ENCODE measurements at regions not wholly inside any gene's neighbourhood (a gene's known extent, or its start where the extent isn't known, plus 50 kb on each side); places are given as distances from the start of the nearest gene placed in this dataset.
"Not testable (repeated sequence)": the region's sequence is repeated elsewhere in the genome, so short reads cannot be mapped to it uniquely, and the experiment has no call there.

DNA sequence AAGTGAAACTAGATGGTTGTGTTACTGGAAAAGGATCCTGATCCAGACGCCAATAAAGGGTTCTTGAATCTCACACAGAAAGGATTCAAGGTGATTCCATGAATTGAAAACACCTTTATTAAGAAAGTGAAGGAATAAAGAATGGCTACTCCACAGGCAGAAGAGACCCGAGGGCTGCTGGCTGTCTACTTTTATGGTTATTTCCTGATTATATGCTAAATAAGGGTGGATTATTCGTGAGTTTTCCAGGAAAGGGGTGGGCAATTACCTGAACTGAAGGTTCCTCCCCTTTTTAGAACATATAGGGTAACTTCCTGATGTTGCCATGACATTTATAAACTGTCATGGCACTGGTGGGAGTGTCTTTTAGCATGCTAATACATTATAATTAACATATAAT lies 50.9 kb upstream of the WARS2 start:
- in situ Hi-C loops (cut with HindIII; ENCODE audit: low sequenced_read_pairs): loop anchor here (5.0 kb wide), 1 partner anchor 36 kb away; no protein-coding TSS in a partner anchor

DNA sequence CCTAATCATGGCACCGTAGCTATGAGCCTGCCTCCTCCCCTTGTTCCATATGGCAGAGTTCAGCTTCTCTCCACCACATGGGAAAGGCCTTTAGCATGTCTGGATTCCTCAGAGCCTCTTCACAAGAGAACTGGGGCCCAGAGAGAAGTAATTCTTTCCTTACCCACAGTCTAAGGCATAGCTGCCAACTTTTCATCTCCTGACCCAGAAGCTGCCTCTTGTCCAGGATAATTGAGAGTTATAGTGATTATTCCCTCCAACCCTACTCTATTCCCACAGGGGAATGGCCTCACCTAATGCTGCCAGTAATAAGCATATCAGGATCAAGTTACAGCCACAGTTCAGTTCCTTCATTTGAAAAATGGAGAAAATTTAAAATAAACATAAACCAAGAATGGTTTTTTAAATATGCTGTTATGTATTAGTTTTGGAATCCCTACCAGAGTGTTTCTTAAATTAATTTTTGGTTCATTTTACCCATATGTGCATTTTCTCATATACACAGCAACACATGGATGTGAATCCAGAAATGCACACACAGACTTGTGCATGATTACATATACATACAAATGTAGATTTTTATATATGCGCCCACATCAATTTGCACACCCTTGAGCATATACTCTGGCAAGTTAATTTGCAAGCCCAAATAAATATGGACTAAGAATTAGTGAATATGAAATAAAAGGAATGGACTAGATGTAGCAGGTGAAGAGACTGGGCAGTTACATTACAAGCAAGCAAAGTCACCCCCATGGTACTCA lies 63.9 kb upstream of the WARS2 start:
- in situ Hi-C loops (cut with HindIII; ENCODE audit: low sequenced_read_pairs): no loop called here

DNA sequence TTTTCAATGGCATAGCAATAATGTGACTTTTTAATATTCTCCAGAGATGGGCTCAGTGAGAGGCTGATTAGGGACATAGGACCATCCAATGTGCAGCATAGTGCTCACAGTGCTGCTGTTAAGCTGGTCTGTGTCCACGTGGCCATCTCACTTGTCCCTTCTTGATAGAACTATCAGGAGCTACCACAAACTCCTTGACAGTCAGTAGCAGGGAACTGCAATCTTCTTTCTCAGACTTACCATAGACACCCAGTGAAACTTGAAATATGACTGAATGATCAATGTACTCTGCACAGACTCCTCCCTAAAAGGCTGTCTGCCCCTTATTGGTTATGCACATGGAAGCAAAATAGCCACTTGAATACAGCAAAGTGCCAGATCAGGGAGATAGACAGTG lies 64.5 kb upstream of the WARS2 start:
- in situ Hi-C loops (cut with HindIII; ENCODE audit: low sequenced_read_pairs): no loop called here

DNA sequence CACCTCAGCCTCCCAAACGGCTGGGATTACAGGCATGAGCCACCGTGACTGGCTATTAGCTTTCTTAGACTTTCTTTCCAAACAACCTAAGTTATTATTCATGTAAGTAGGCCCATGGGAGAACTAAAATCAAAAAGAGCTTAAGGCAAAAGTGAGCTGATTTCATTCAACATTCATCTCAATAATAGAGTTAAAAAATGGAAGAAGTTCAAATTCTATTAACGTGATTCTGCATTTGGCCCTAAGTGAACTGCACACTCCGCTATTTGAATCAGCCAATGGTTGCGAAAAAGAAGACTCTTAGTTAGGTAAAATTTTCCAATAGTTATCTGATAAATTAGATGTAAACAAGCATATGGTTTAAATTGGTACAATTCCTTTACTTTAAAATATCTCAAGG lies 68.6 kb upstream of the WARS2 start:
- in situ Hi-C loops (cut with HindIII; ENCODE audit: low sequenced_read_pairs): no loop called here

DNA sequence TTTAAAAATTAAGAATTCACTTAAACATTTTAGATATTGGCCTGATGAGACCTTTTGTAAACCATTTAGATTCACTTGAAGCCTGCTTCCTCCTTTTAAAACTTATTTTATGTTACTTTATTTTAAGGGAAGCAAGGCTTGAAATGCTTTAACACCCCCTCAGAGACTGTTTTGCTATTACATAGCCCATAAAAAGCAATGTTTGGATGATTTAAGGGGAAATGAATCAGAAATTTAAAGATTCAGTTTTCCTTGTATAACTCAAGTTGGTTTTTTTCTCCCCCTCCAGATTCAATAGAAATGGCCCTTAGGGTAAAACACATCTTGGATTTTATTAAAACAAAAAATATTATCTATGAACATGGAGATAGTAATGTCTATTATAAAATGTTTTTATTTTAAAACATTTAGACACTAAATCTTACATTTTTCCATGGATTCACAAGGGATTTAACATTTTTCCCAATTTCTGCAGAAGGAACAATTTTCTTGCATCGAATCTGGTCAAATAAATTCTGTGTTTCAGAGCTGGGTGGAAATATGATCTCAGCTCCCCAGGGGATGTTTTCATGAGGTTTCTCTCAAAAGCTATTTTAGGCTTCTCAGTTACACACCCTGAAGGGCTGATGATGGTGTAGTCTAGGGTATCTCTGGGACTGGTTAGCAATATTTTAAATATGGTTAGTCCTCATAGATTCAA lies 69.3 kb upstream of the WARS2 start:
- in situ Hi-C loops (cut with HindIII; ENCODE audit: low sequenced_read_pairs): no loop called here

DNA sequence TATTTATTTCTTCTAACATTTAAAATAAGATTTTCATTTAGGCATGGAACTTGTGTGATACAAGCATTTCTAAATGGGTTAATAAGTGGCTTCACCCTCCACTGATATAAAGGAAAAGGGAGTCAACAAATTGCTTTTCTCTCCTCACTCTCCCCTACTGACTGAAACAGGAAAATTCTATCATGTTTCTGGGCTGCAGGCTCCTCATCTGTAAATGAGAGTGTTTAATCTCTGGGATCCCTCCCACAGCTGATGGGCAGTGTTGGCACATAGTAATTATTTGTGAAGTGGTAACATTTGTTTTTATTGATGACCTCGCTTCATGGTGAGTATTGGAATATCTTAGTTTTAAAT lies 69.8 kb upstream of the WARS2 start:
- in situ Hi-C loops (cut with HindIII; ENCODE audit: low sequenced_read_pairs): no loop called here

DNA sequence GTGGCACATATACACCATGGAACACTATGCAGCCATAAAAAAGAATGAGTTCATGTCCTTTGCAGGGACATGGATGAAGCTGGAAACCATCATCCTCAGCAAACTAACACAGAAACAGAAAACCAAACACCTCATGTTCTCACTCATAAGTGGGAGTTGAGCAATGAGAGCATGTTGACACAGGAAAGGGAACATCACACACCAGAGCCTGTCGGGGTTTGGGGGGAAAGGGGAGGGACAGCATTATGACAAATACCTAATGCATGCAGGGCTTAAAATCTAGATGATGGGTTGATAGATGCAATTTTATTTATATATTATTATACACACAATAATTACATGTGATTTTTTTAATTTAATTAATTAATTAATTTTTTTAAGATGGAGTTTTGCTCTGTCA lies 72.8 kb upstream of the WARS2 start:
- in situ Hi-C loops (cut with HindIII; ENCODE audit: low sequenced_read_pairs): not testable (repeated sequence)

DNA sequence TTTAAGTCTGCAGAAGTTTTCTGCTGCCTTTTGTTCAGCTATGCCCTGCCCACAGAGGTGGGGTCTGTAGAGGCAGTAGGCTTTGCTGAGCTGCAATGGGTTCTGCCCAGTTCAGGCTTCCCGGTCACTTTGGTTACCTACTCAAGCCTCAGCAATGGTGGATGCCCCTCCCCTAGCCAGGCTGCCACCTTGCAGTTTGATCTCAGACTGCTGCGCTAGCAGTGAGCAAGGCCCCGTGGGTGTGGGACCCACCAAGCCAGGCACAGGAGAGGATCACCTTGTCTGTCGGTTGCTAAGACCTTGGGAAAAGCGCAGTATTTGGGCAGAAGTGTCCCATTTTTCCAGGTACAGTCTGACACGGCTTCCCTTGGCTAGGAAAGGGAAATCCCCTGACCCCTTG lies 74.5 kb upstream of the WARS2 start:
- in situ Hi-C loops (cut with HindIII; ENCODE audit: low sequenced_read_pairs): loop anchor here (5.0 kb wide), 1 partner anchor 107 kb away; no protein-coding TSS in a partner anchor

DNA sequence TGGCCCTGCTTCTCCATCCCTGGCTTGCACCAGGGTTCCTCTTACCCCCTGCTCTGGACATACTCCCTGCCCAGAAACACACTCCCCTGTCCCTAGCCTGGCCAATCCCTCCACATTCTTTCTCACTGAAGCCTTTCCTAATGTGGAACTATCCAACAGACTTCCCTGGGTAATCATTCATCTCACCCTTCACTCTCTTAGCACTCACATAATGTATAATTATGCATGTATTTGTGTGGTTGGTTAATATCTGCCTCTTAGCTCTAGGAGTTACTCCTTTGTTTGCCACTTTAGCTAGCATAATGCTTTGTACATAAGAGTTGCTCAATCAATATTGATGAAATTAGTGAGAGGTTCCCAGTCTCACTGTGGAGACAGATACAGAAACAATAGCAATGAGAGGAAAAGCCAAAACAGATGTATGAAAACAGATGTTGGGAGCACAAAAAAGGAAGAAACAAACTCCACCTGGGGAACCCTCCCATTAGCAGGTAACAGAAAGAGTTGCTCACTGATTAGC lies 76.9 kb upstream of the WARS2 start:
- in situ Hi-C loops (cut with HindIII; ENCODE audit: low sequenced_read_pairs): loop anchor here (5.0 kb wide), 1 partner anchor 105 kb away; no protein-coding TSS in a partner anchor

DNA sequence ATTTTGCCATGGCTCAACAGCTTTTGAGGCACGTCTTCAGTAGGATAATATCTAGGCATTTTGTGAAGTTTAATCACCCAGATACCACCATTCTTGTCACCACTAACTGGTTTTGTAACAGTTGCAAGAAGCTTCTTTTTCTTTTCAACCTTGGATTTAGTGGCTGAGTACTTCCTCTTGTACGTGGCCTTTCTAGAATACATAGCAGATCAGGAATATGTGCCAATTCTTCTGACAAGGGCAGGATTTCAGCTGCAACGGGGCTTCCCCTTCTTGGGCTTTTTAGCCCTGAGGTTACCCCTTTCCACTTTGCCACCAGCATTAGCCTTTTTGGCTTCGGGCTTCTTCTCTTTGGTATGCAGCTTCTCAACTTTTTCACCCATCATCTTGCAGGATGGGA lies 79.3 kb upstream of the WARS2 start:
- in situ Hi-C loops (cut with HindIII; ENCODE audit: low sequenced_read_pairs): loop anchor here (5.0 kb wide), 1 partner anchor 103 kb away; no protein-coding TSS in a partner anchor

DNA sequence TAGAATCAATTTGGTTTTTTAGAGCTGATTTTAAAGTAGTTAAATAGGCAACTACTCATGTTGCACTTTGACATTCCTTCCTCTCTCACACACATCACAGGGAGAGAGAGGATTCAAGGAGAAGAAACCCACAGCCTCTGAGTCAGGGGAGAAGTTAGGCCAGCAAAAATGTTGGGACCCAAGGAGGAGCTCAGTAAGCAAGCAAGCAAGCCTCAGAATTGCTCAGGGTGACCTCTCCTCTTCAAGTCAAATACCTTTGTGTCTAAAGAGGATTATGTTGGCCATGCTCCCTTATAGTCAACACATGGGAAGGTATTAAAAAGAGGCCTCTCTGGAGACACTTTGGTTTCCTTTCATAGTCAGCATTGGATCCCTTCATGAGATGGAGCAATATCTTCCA lies 80.5 kb upstream of the WARS2 start:
- in situ Hi-C loops (cut with HindIII; ENCODE audit: low sequenced_read_pairs): no loop called here

DNA sequence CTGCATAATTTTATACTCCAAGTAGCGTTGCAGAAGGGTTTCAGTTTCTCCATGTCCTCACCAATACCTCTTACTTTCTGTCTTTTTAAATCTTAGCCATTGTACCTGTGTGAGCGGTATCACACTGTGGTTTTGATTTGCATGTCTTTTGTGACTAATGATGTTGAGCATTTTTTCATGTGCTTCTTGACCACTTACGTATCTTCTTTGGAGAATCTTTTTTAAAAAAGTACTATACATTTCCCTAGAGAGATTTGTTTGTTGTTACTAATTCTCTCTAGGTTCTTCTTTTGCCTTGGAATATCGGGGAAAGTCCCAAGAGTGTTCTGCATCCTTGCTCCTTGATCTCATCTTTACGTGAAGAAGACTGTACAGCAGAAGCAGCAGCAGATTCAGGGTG lies 81.8 kb upstream of the WARS2 start:
- in situ Hi-C loops (cut with HindIII; ENCODE audit: low sequenced_read_pairs): no loop called here

DNA sequence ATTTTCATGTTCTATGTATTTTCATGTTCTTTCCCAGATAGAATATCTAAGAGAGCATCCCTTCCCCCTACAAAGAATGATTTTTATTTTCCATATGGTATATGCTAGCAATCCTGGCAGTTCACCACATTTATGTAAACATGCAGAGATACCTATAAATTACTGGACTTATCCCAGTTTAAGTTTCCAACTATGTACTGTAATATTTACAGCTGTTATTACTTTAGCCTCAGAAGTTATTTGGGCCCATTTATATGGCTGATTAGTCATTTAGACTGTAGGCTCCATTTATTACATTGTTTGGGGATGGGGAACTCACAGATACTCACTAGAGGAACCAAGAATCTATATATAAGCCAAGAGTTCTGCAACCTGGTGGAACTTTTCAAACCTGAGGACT lies 84.8 kb upstream of the WARS2 start:
- in situ Hi-C loops (cut with HindIII; ENCODE audit: low sequenced_read_pairs): loop anchor here (5.0 kb wide), 1 partner anchor 33 kb away; no protein-coding TSS in a partner anchor

DNA sequence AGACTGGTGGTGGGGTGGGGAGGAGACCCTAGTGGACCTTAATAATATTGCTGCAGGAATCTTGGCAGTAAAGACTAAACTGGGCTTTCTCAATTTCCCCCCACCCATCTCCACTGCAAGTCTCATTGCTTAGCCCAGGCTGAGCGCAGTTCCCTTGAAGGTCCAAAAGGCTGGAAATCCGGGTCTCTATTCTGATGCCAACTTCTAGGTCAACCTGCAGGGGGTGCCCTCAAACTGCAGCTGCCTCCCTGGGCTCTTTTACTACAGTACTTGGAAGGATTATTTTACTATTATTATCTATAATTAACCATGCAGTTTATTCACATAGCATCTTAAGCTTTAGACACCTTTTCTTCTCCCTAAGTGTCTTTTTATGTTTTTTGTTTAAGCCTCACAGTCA lies 85.4 kb upstream of the WARS2 start:
- in situ Hi-C loops (cut with HindIII; ENCODE audit: low sequenced_read_pairs): loop anchor here (5.0 kb wide), 1 partner anchor 34 kb away; no protein-coding TSS in a partner anchor

DNA sequence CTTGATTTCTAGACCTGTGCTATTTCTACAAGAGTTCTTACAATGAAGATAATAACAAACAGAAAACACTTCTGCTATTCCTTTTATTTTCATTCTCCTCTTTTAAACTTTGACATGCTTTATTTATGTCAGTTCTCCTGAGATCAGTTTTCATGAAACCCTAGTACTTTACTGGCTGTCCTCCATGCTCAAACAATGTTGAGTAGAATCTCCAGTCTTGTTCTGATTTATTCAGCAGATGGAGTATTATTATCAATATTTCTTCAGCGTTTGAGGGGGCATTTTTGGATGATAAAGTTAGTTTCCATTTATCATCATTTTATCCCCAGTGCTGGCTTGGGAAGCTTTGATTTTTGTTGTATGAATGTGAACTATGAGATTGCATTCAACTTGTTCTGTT lies 85.9 kb upstream of the WARS2 start:
- in situ Hi-C loops (cut with HindIII; ENCODE audit: low sequenced_read_pairs): loop anchor here (5.0 kb wide), 1 partner anchor 34 kb away; no protein-coding TSS in a partner anchor

DNA sequence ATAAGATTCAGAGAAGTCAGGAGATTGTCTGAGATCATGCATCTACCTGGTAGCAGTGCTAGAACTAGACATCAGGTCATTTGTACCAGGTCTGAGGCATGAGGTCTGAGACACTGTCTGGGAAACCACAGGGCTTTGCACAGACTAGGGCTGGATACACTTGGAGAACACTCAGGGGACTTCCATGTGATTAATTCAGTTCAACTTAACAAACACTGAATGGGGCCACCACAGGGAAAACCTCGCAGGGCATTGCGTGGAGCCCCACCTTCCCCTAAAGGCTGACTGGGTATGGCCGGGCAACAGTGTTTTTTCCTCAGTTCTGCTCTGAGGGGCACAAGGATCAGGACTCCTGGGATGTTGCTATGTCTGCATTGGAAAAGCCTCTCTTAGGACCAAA lies 86.5 kb upstream of the WARS2 start:
- in situ Hi-C loops (cut with HindIII; ENCODE audit: low sequenced_read_pairs): loop anchor here (5.0 kb wide), 1 partner anchor 35 kb away; no protein-coding TSS in a partner anchor

DNA sequence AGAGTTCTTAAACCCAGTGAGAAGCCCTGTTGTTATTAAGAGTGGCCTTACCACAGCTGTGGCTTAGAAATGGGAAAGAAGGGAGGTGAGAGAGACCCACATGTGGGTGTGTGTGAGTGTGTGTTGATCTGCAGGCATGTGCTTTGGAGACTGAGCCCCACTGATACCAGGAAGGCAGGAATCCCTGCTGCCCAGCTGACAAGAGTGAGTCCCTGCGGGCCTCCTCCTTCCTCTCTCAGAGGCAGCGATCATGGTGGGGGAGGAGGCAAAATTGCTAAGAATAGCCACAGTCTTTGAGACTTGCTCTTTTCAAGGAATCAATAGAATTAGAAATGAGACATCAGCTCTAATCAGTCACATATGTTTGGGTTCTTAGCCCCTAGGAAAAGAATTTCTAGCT lies 87.0 kb upstream of the WARS2 start:
- in situ Hi-C loops (cut with HindIII; ENCODE audit: low sequenced_read_pairs): loop anchor here (5.0 kb wide), 1 partner anchor 35 kb away; no protein-coding TSS in a partner anchor

DNA sequence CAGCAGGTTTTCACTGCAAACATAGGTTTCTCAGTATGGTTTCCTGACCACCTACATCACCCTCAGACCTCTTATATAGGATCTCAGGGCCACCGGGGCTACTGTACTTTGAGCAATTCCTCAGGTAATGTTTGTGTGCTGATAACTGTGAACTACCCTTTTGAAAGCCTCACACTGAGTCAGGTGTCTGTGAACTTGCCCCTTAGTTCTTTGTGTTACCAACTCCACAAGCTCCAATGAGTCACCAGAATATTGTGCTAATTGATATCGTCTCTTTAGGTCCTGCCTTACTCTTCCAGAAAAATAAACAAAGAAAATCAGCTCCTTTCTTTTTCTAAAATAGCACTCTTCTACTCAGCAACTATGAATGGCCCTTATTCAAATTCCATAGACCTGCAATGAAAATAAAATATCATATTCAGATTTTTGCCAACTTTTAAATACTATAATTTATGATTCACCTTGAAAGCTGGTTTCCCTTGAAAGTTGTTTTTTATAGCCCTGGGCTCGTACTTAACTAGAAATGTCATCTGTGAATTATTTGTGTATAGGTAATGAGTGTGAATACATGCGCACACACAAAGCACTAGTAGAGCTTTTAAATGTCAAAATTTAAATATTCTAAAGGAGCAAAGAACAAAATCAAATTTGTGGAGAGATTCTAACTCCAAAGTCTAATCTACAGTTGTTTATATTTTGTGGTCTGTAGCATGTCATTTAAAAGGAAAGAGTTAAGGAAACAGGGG lies 88.1 kb upstream of the WARS2 start:
- in situ Hi-C loops (cut with HindIII; ENCODE audit: low sequenced_read_pairs): loop anchor here (5.0 kb wide), 1 partner anchor 36 kb away; no protein-coding TSS in a partner anchor

DNA sequence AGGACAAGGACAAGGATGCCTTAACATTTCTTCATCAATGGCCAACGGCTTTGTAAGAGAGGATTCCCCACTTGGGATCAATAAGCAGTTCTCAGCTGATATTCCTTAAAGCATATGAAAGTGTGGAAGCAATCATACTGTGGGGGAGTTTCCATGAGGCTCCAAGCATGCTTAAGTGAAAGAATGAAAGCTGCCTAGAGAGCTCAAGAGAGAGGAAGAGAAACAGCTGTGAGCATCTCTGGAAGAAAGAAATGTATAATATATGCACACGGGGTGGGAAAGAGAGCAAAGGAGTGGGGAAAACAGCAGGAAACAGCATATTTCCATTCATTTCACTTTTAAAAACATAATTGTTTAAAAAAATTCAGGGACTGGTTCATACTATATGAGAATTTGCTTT lies 94.7 kb upstream of the WARS2 start:
- in situ Hi-C loops (cut with HindIII; ENCODE audit: low sequenced_read_pairs): no loop called here

DNA sequence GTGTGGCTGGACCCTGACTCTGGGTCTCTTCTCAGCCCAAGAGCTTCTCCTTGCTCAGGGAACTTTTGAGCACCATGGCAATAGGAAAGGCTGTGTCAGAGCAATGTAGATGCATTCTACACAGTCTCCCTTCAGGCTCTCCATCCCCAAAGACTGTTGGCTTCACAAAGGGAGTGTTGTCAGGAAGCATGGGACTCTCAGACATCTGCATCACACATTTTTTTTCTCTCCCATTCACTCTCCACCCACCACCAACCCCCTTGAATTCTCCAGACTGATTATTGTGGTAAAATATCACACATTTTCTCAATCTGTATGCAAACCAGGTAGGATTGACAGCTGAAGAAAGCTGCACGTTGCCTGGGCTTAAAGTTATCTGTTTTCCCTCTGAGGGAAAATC lies 105.4 kb upstream of the WARS2 start:
- in situ Hi-C loops (cut with HindIII; ENCODE audit: low sequenced_read_pairs): no loop called here

DNA sequence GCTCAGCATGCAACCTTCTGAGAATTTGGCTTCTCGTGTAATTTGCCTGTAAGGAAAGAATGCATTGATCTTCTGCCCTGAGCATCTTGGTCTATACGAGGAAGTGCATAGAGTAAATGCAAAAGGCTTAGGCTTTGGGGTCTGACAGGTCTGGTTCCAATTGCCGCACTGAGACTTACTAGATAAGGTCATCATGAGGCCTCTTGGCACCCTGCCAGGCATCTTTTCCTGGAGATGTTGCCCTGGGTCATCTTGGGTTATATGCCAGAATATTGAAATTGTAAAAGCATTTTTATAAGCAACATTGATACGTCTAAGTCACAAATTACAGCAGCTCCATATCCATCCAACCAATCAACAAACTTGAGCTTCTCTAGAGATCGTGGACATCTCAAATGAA lies 108.8 kb upstream of the WARS2 start:
- in situ Hi-C loops (cut with HindIII; ENCODE audit: low sequenced_read_pairs): no loop called here

Measured in endothelial cell of hepatic sinusoid (primary cell).